Vagina (tissue), 2 donors: ENCODE measurements at regions not wholly inside any gene's neighbourhood (a gene's known extent, or its start where the extent isn't known, plus 50 kb on each side); places are given as distances from the start of the nearest gene placed in this dataset.

Experiments
- DNase-seq, 2 donors: peaks; one replicate each; pipeline ENCODE4 v3.0.0-alpha.2; 2017; ENCODE audit errors: extremely low spot score in 2 of 2
- H3K27ac ChIP-seq: fragments of 200-600 bp; sonication (generic); one replicate; pipeline ENCODE4 v1.5.1; 2019
- H3K27me3 ChIP-seq: fragments of 200-600 bp; sonication (generic); one replicate; pipeline ENCODE4 v1.5.1; 2019
- H3K36me3 ChIP-seq, 2 donors: fragments of 200-600 bp; sonication (generic); one replicate each; pipeline ENCODE4 v1.5.1; 2017 to 2019
- H3K4me1 ChIP-seq: fragments of 200-600 bp; sonication (generic); one replicate; pipeline ENCODE4 v1.5.1; 2019
- H3K4me3 ChIP-seq, 2 donors: fragments of 200-600 bp; sonication (generic); 1 replicate in 1 of 2; 2 replicates in 1 of 2; pipeline ENCODE4 v1.5.1; 2016 to 2019
- H3K9me3 ChIP-seq: fragments of 200-600 bp; sonication (generic); one replicate; pipeline ENCODE4 v1.5.1; 2019
- CTCF ChIP-seq, 3 experiments: fragments of 450-650 bp in 2 of 3; fragments of 200-600 bp in 1 of 3; sonication (generic) in 1 of 3; IDR thresholded peaks; one replicate each; pipeline ENCODE4 v1.5.1; 2017 to 2019; ENCODE audit warnings: antibody characterized with exemption in 3 of 3, mild to moderate bottlenecking in 2 of 3, moderate library complexity in 2 of 3
- POLR2A ChIP-seq, 2 donors: fragments of 450-650 bp; IDR thresholded peaks; one replicate each; pipeline ENCODE4 v1.6.1; 2017; ENCODE audit warnings: antibody characterized with exemption in 2 of 2, mild to moderate bottlenecking in 2 of 2, moderate library complexity in 2 of 2
- POLR2AphosphoS5 ChIP-seq, 2 donors: sonication (generic); formaldehyde crosslinking; IDR thresholded peaks; one replicate each; pipeline ENCODE4 v1.9.0; 2017; ENCODE audit warnings: antibody characterized with exemption in 2 of 2, mild to moderate bottlenecking in 2 of 2, low read depth in 1 of 2; ENCODE audit not compliant: insufficient read depth in 1 of 2
- intact Hi-C: fragments of 100-400 bp; cut with DNase I; formaldehyde crosslinking; loops from one replicate; pipeline ENCODE4 v1.15.1; 2023

GRCh38 chr10:85235258-85235657 lies 906.9 kb downstream of the CCSER2 start:
- H3K4me1 ChIP-seq = no peaks in the 10 kb centered on the region
- H3K27me3 ChIP-seq = no peaks in the 10 kb centered on the region
- no peaks in the 10 kb centered on the region for H3K36me3 ChIP-seq
- no peak overlapping the region for H3K27ac ChIP-seq
- no peaks in the 10 kb centered on the region for H3K9me3 ChIP-seq
- intact Hi-C loops = no loop called here
- TF ChIP-seq CTCF (IDR thresholded peaks at IDR 0.05) (no peak), POLR2AphosphoS5 (IDR thresholded peaks at IDR 0.05; ENCODE audit: insufficient read depth in 1 of 2, low read depth in 1 of 2) (no peak), POLR2A (IDR thresholded peaks at IDR 0.05) (no peak)
- no peak overlapping the region for H3K4me3 ChIP-seq
- DNase-seq = no peak

GRCh38 chr10:85238676-85239075 lies 910.3 kb downstream of the CCSER2 start:
- no peak overlapping the region for H3K4me3 ChIP-seq
- H3K27ac ChIP-seq = no peak overlapping the region
- H3K9me3 ChIP-seq = no peaks in the 10 kb centered on the region
- H3K4me1 ChIP-seq = no peaks in the 10 kb centered on the region
- H3K27me3 ChIP-seq = no peaks in the 10 kb centered on the region
- DNase-seq = no peak
- no peaks in the 10 kb centered on the region for H3K36me3 ChIP-seq
- TF ChIP-seq POLR2AphosphoS5 (IDR thresholded peaks at IDR 0.05; ENCODE audit: insufficient read depth in 1 of 2, low read depth in 1 of 2) = no peak
- no peak for TF ChIP-seq POLR2A (IDR thresholded peaks at IDR 0.05)
- TF ChIP-seq CTCF (IDR thresholded peaks at IDR 0.05) = no peak
- intact Hi-C loops = no loop called here

GRCh38 chr10:85250304-85250703 lies 921.9 kb downstream of the CCSER2 start:
- DNase-seq = no peak
- Histone ChIP-seq H3K9me3 (no peaks in the 10 kb centered on the region), H3K4me3 (no peak overlapping the region), H3K27me3 (no peaks in the 10 kb centered on the region), H3K4me1 (no peaks in the 10 kb centered on the region), H3K36me3 (no peaks in the 10 kb centered on the region), H3K27ac (no peak overlapping the region)
- intact Hi-C loops = no loop called here
- TF ChIP-seq POLR2A (IDR thresholded peaks at IDR 0.05) = no peak

GRCh38 chr10:85256481-85256880 lies 928.1 kb downstream of the CCSER2 start:
- no peak for DNase-seq
- no peak overlapping the region for H3K4me3 ChIP-seq
- H3K36me3 ChIP-seq = no peaks in the 10 kb centered on the region
- intact Hi-C loops = no loop called here
- no peaks in the 10 kb centered on the region for H3K27me3 ChIP-seq
- TF ChIP-seq POLR2AphosphoS5 (IDR thresholded peaks at IDR 0.05; ENCODE audit: insufficient read depth in 1 of 2, low read depth in 1 of 2) = no peak
- TF ChIP-seq POLR2A (IDR thresholded peaks at IDR 0.05) = no peak
- TF ChIP-seq CTCF (IDR thresholded peaks at IDR 0.05) = no peak
- no peaks in the 10 kb centered on the region for H3K4me1 ChIP-seq
- no peak overlapping the region for H3K27ac ChIP-seq
- H3K9me3 ChIP-seq = no peaks in the 10 kb centered on the region

- Histone ChIP-seq H3K27ac (no peak overlapping the region), H3K27me3 (no peaks in the 10 kb centered on the region), H3K4me3 (no peak overlapping the region), H3K36me3 (no peaks in the 10 kb centered on the region), H3K4me1 (no peaks in the 10 kb centered on the region), H3K9me3 (no peaks in the 10 kb centered on the region)
- no peak for DNase-seq
- intact Hi-C loops = no loop called here
- no peak for TF ChIP-seq POLR2A (IDR thresholded peaks at IDR 0.05)
- TF ChIP-seq POLR2AphosphoS5 (IDR thresholded peaks at IDR 0.05; ENCODE audit: insufficient read depth in 1 of 2, low read depth in 1 of 2) = no peak
- TF ChIP-seq CTCF (IDR thresholded peaks at IDR 0.05) = no peak
Observed at GRCh38 chr10:85259908-85260307, 931.5 kb downstream of the CCSER2 start.

GRCh38 chr10:85262992-85263391 lies 934.6 kb downstream of the CCSER2 start:
- no peak for TF ChIP-seq CTCF (IDR thresholded peaks at IDR 0.05)
- no peak for TF ChIP-seq POLR2A (IDR thresholded peaks at IDR 0.05)
- TF ChIP-seq POLR2AphosphoS5 (IDR thresholded peaks at IDR 0.05; ENCODE audit: insufficient read depth in 1 of 2, low read depth in 1 of 2) = no peak
- intact Hi-C loops = no loop called here
- H3K4me1 ChIP-seq = no peaks in the 10 kb centered on the region
- H3K27me3 ChIP-seq = no peaks in the 10 kb centered on the region
- H3K36me3 ChIP-seq = no peaks in the 10 kb centered on the region
- no peak overlapping the region for H3K4me3 ChIP-seq
- no peak for DNase-seq
- H3K27ac ChIP-seq = no peak overlapping the region
- no peaks in the 10 kb centered on the region for H3K9me3 ChIP-seq
